ENCODE measurements at regions not wholly inside any gene's neighbourhood (a gene's known extent, or its start where the extent isn't known, plus 50 kb on each side); places are given as distances from the start of the nearest gene placed in this dataset.

DNA sequence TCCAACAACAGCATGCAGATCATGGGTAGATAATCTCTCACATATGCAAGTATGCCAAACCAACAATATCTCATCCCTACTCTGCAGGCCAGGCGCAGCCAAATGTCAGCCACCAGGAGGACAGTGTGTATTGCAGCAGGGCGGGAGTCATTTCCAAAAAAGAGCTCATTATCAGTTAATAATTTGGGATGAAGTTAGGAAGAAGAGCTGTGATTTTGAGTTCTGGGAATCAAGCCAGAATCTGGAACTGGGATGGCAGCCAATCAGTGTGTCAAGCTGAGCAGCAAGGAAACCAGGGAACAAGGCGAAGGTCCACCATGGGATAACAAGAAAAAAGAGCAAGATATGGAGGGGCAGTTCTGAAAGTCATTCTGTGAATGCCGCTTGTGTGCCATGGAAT, 88.2 kb upstream of the CAMK2D start:
- Histone ChIP-seq H2AFZ (ENCODE audit: low read length, unreplicated experiment) (no peak overlapping the region), H3K36me3 (ENCODE audit: insufficient read depth, low read length) (no peaks in the 10 kb centered on the region), H3K79me2 (ENCODE audit: control insufficient read depth, insufficient read depth, low read length, unreplicated experiment) (no peaks in the 10 kb centered on the region), H3K27me3 (ENCODE audit: insufficient read depth, low read length) (no peaks in the 10 kb centered on the region), H3K4me3 (ENCODE audit: low read depth, low read length) (no peak overlapping the region), H3K27ac (ENCODE audit: low read depth, low read length) (no peak overlapping the region), H3K4me1 (ENCODE audit: control insufficient read depth, insufficient read depth, low read length, unreplicated experiment) (no peaks in the 10 kb centered on the region)

DNA sequence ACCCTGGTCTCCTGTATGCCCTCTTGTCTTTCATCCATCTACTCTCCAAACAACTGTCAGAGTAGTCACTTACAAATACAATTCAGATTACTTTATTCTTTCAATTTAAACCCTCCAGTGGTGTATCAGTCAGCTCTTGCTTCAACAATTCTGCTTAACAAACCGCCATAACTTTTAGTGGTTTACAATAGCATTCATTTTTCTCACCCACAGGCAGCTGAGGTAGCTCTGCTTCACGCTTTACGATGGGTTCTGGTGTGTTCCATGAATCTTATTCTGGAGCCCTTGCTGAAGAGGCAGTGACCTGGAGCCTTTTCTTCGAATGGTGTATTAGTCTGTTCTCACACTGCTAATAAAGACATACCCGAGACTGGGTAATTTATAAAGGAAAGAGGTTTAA, 86.2 kb upstream of the CAMK2D start:
- Histone ChIP-seq H3K4me1 (ENCODE audit: control insufficient read depth, insufficient read depth, low read length, unreplicated experiment) (no peaks in the 10 kb centered on the region), H3K27me3 (ENCODE audit: insufficient read depth, low read length) (no peaks in the 10 kb centered on the region), H2AFZ (ENCODE audit: low read length, unreplicated experiment) (no peak overlapping the region), H3K27ac (ENCODE audit: low read depth, low read length) (no peak overlapping the region), H3K79me2 (ENCODE audit: control insufficient read depth, insufficient read depth, low read length, unreplicated experiment) (no peaks in the 10 kb centered on the region), H3K4me3 (ENCODE audit: low read depth, low read length) (no peak overlapping the region), H3K36me3 (ENCODE audit: insufficient read depth, low read length) (no peaks in the 10 kb centered on the region)

DNA sequence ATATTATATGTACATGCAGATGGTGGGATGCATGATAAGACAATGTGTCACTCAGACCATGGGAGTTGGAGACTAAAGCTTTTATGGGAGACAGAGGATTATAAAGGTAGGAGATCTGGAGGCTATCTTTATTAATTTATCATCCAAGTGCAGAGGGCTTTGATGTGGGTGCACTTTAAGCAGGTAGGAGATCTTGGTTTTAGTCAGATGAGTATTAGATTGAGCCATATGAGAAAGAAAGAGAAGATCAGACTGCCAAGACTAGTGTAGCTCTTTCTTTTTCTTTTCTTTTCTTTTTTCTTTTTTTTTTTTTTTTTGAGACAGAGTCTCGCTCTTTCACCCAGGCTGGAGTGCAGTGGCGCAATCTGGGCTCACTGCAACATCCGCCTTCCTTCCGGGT, 84.9 kb upstream of the CAMK2D start:
- Histone ChIP-seq H3K79me2 (ENCODE audit: control insufficient read depth, insufficient read depth, low read length, unreplicated experiment) (no peaks in the 10 kb centered on the region), H3K27ac (ENCODE audit: low read depth, low read length) (no peak overlapping the region), H3K36me3 (ENCODE audit: insufficient read depth, low read length) (no peaks in the 10 kb centered on the region), H3K4me1 (ENCODE audit: control insufficient read depth, insufficient read depth, low read length, unreplicated experiment) (no peaks in the 10 kb centered on the region), H2AFZ (ENCODE audit: low read length, unreplicated experiment) (no peak overlapping the region), H3K4me3 (ENCODE audit: low read depth, low read length) (no peak overlapping the region), H3K27me3 (ENCODE audit: insufficient read depth, low read length) (no peaks in the 10 kb centered on the region)

DNA sequence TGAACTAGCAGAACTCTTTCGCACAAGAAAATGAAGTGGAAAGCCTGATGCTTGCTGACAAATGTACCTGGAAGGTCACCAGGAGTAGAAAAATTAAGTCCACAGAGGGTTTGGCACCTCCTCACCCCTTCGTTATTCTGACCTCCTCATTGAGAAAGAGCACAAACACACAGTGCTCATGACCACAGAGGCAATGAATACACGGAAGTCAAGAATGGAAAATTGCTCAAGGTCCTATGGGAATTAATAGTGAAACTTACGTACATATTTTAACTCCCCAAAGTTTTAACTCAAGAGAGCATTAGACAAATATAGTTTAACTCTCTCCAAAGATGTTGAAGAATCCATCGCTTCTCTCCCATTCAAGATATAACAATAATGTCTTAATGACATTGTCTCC, 83.6 kb upstream of the CAMK2D start:
- Histone ChIP-seq H3K36me3 (ENCODE audit: insufficient read depth, low read length) (no peaks in the 10 kb centered on the region), H3K4me1 (ENCODE audit: control insufficient read depth, insufficient read depth, low read length, unreplicated experiment) (peaks cover 13% of the 10 kb centered on the region), H2AFZ (ENCODE audit: low read length, unreplicated experiment) (no peak overlapping the region), H3K27ac (ENCODE audit: low read depth, low read length) (no peak overlapping the region), H3K27me3 (ENCODE audit: insufficient read depth, low read length) (no peaks in the 10 kb centered on the region), H3K4me3 (ENCODE audit: low read depth, low read length) (no peak overlapping the region), H3K79me2 (ENCODE audit: control insufficient read depth, insufficient read depth, low read length, unreplicated experiment) (no peaks in the 10 kb centered on the region)

DNA sequence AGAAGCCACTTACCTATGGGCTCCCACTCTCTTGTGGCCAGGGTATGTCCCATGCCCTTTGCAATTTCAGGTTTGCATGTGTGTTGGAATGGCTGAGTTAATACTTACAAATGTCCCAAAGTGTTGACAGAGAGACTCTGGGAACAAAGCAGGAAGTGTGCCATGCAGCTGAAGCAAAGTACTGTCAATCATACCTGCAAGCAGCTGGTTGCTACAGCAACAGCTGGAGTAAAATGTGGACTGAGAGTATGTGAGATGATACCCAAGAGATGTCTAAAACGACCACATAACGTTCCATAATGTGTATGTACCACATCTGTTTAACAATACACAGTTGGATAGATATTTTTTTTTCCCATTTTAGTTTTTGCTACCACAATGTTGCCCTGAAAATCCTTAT, 82.8 kb upstream of the CAMK2D start:
- Histone ChIP-seq H3K79me2 (ENCODE audit: control insufficient read depth, insufficient read depth, low read length, unreplicated experiment) (no peaks in the 10 kb centered on the region), H3K36me3 (ENCODE audit: insufficient read depth, low read length) (no peaks in the 10 kb centered on the region), H2AFZ (ENCODE audit: low read length, unreplicated experiment) (no peak overlapping the region), H3K27me3 (ENCODE audit: insufficient read depth, low read length) (no peaks in the 10 kb centered on the region), H3K4me1 (ENCODE audit: control insufficient read depth, insufficient read depth, low read length, unreplicated experiment) (peaks cover 13% of the 10 kb centered on the region), H3K4me3 (ENCODE audit: low read depth, low read length) (no peak overlapping the region), H3K27ac (ENCODE audit: low read depth, low read length) (no peak overlapping the region)

DNA sequence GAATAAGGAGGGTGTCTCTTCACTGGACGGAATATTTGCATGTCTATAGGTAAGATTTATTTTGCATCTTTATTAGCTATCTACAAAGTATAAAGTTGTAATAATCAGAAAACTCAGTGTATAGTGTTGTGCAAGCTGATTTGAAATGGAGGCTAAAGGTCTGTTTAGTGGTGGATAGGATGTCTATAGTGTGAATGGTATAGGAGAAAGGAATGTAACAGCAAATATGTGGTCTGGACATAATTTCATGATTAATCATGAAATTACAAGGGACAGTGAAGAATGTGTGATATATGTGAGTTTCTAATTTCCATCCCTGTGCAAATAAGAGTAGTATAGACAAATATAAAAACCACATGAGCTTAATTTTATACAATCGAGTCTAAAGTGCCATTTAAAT, 79.3 kb upstream of the CAMK2D start:
- H3K27ac ChIP-seq (ENCODE audit: low read depth, low read length): no peak overlapping the region

DNA sequence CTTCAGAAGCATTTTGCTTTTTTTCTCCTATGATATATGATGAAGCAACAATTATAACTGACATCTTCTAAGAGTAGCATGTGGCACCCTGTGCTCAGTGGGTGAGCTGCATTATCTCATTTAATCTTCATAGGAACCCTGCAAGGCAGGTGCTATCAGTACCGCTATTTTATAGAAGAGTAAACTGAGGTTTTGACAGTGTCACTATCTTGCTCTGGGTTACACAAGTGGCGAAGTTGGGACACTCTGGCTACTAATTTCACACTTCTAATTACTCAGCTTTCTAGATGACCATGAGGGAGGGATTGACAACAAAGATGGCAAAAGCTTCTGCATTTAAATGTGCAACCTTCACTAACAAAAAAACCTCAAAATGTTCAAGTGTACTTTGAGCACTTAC, 76.9 kb upstream of the CAMK2D start:
- Histone ChIP-seq H3K27ac (ENCODE audit: low read depth, low read length) (no peak overlapping the region), H3K4me1 (ENCODE audit: control insufficient read depth, insufficient read depth, low read length, unreplicated experiment) (peaks cover 41% of the 10 kb centered on the region), H3K36me3 (ENCODE audit: insufficient read depth, low read length) (no peaks in the 10 kb centered on the region), H3K4me3 (ENCODE audit: low read depth, low read length) (no peak overlapping the region), H3K79me2 (ENCODE audit: control insufficient read depth, insufficient read depth, low read length, unreplicated experiment) (no peaks in the 10 kb centered on the region), H2AFZ (ENCODE audit: low read length, unreplicated experiment) (no peak overlapping the region), H3K27me3 (ENCODE audit: insufficient read depth, low read length) (no peaks in the 10 kb centered on the region)

More for the DNA sequence above, 79.3 kb upstream of the CAMK2D start:
- Histone ChIP-seq H2AFZ (ENCODE audit: low read length, unreplicated experiment) (no peak overlapping the region), H3K36me3 (ENCODE audit: insufficient read depth, low read length) (no peaks in the 10 kb centered on the region), H3K27me3 (ENCODE audit: insufficient read depth, low read length) (no peaks in the 10 kb centered on the region), H3K4me3 (ENCODE audit: low read depth, low read length) (no peak overlapping the region), H3K4me1 (ENCODE audit: control insufficient read depth, insufficient read depth, low read length, unreplicated experiment) (peaks cover 31% of the 10 kb centered on the region), H3K79me2 (ENCODE audit: control insufficient read depth, insufficient read depth, low read length, unreplicated experiment) (no peaks in the 10 kb centered on the region)

DNA sequence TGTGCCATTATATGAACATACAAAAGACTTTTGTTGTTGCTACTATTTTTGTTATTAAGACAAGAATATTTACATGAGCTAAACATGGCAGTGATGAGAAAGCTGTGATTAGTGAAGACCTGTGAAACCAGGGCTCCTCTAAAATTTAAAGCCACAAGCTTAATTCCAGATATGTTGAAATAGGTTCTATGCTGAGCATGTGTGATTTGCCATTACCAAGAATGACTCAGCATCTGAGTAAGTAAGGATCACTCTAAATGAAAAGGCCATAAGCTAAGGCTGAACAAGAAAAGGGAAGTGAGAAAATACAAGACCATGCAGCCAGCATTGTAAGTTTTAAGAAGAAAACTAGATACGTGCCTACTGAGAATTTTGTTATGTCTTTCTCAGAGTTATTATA, 75.9 kb upstream of the CAMK2D start:
- Histone ChIP-seq H3K4me1 (ENCODE audit: control insufficient read depth, insufficient read depth, low read length, unreplicated experiment) (peaks cover 41% of the 10 kb centered on the region), H2AFZ (ENCODE audit: low read length, unreplicated experiment) (peak overlapping the region; percentile 55), H3K79me2 (ENCODE audit: control insufficient read depth, insufficient read depth, low read length, unreplicated experiment) (no peaks in the 10 kb centered on the region), H3K36me3 (ENCODE audit: insufficient read depth, low read length) (no peaks in the 10 kb centered on the region), H3K27ac (ENCODE audit: low read depth, low read length) (peak overlapping the region; percentile 75), H3K27me3 (ENCODE audit: insufficient read depth, low read length) (no peaks in the 10 kb centered on the region), H3K4me3 (ENCODE audit: low read depth, low read length) (peak overlapping the region; percentile 17; the same call in 1 of the 2 replicates)

DNA sequence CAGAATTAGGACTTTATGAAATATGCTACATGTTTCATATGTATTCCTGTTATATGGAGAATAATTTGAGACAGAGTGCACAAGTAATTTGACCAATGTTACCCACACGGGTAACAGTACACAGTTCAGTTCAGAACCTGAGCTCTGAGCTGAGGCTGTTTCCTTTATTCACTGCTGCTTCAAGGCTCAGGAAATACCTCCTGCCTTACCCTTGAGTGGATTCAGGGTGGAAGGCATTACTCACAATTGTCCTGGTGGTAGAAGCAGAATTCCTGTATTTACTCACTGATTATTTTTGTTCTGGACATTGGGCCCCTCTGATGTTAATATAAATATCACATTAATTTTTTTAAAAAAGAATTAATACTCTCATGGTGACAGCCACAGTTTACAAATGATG, 73.5 kb upstream of the CAMK2D start:
- H3K79me2 ChIP-seq (ENCODE audit: control insufficient read depth, insufficient read depth, low read length, unreplicated experiment): no peaks in the 10 kb centered on the region
- H3K4me3 ChIP-seq (ENCODE audit: low read depth, low read length): no peak overlapping the region
- H3K27me3 ChIP-seq (ENCODE audit: insufficient read depth, low read length): no peaks in the 10 kb centered on the region
- H3K4me1 ChIP-seq (ENCODE audit: control insufficient read depth, insufficient read depth, low read length, unreplicated experiment): peaks cover 27% of the 10 kb centered on the region
- H3K27ac ChIP-seq (ENCODE audit: low read depth, low read length): no peak overlapping the region
- no peak overlapping the region for H2AFZ ChIP-seq (ENCODE audit: low read length, unreplicated experiment)
- no peaks in the 10 kb centered on the region for H3K36me3 ChIP-seq (ENCODE audit: insufficient read depth, low read length)

DNA sequence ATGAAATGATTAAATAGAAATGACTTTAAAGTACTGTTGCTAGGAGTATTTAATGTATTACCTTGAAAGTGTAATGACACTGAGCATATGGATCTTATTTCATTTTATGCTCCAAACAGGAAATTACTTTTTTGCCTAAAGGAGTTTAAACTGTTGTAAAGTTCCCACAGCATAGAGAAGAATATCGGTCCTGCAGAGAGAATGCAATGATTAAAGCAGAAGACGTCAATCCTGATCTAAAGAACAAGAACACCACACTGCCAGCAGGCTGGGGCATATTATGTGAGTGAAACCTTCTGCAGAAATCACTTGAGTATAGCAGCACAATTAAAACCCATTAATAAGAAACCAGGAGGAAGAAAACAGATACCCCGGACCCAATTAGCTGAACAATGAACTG, 72.8 kb upstream of the CAMK2D start:
- no peak overlapping the region for H2AFZ ChIP-seq (ENCODE audit: low read length, unreplicated experiment)
- H3K79me2 ChIP-seq (ENCODE audit: control insufficient read depth, insufficient read depth, low read length, unreplicated experiment): no peaks in the 10 kb centered on the region
- no peaks in the 10 kb centered on the region for H3K27me3 ChIP-seq (ENCODE audit: insufficient read depth, low read length)
- no peak overlapping the region for H3K27ac ChIP-seq (ENCODE audit: low read depth, low read length)
- H3K36me3 ChIP-seq (ENCODE audit: insufficient read depth, low read length): no peaks in the 10 kb centered on the region
- H3K4me1 ChIP-seq (ENCODE audit: control insufficient read depth, insufficient read depth, low read length, unreplicated experiment): peaks cover 27% of the 10 kb centered on the region
- H3K4me3 ChIP-seq (ENCODE audit: low read depth, low read length): no peak overlapping the region

DNA sequence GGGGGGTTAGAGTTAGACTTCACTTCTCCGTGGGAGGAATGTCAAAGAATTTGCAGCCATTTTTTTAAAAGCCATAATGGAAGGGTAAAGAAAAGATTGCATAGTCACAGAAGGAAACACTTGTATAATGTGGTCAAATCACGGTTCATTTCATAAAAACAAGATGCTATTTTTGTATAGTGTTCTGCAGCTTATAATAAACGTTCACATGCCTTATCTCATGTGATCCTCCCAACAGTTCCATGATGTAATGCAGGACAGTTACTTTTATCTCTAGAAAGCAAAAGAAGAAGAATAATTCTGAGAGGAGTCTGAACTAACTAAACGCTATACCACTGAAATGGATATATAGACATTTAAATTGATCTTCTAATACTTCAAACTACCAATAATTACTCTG, 71.3 kb upstream of the CAMK2D start:
- H2AFZ ChIP-seq (ENCODE audit: low read length, unreplicated experiment): no peak overlapping the region
- H3K4me1 ChIP-seq (ENCODE audit: control insufficient read depth, insufficient read depth, low read length, unreplicated experiment): peaks cover 23% of the 10 kb centered on the region

More for the DNA sequence above, 71.3 kb upstream of the CAMK2D start:
- H3K27me3 ChIP-seq (ENCODE audit: insufficient read depth, low read length): no peaks in the 10 kb centered on the region
- H3K36me3 ChIP-seq (ENCODE audit: insufficient read depth, low read length): no peaks in the 10 kb centered on the region
- H3K4me3 ChIP-seq (ENCODE audit: low read depth, low read length): no peak overlapping the region
- H3K79me2 ChIP-seq (ENCODE audit: control insufficient read depth, insufficient read depth, low read length, unreplicated experiment): no peaks in the 10 kb centered on the region
- H3K27ac ChIP-seq (ENCODE audit: low read depth, low read length): no peak overlapping the region

All from ACC112 (cell line).